GM23338 (cell line): ENCODE measurements at regions not wholly inside any gene's neighbourhood (a gene's known extent, or its start where the extent isn't known, plus 50 kb on each side); places are given as distances from the start of the nearest gene placed in this dataset.

Source experiments
- CTCF ChIP-seq, 2 experiments: fragments of 200-600 bp in 1 of 2; sonication (generic) in 1 of 2; conservative IDR thresholded peaks; 2 replicates each; pipeline versions ENCODE4 v1.5.1 to v1.6.1; 2016 to 2017; ENCODE audit warnings: antibody characterized with exemption in 2 of 2, low read depth in 2 of 2, mild to moderate bottlenecking in 2 of 2, moderate library complexity in 1 of 2
- EZH2 ChIP-seq: fragments of 200-600 bp; sonication (generic); IDR thresholded peaks from one replicate; pipeline ENCODE4 v1.8.0; 2017; ENCODE audit warnings: antibody characterized with exemption, mild to moderate bottlenecking, low read depth; ENCODE audit not compliant: unreplicated experiment
- EZH2phosphoT487 ChIP-seq: fragments of 200-600 bp; sonication (generic); IDR thresholded peaks from one replicate; pipeline ENCODE4 v1.8.1; 2018; ENCODE audit warnings: antibody characterized with exemption; ENCODE audit not compliant: unreplicated experiment
- POLR2AphosphoS5 ChIP-seq: IDR thresholded peaks from 2 replicates; pipeline ENCODE4 v1.6.1; 2016; ENCODE audit warnings: antibody characterized with exemption, low read depth

GRCh38 chr1:30284226-30284625, 439.2 kb downstream of the MATN1 start:
- TF ChIP-seq EZH2 (no peak), POLR2AphosphoS5 (no peak), CTCF (conservative IDR thresholded peaks at IDR 0.05; ENCODE audit: low read depth in 2 of 2) (no peak), EZH2phosphoT487 (no peak)
